GM10266 (cell line): ENCODE measurements at regions not wholly inside any gene's neighbourhood (a gene's known extent, or its start where the extent isn't known, plus 50 kb on each side); places are given as distances from the start of the nearest gene placed in this dataset.

Source experiments
- DNase-seq: peaks from one replicate; pipeline ENCODE4 v3.0.0; 2012; ENCODE audit errors: extremely low spot score
- CTCF ChIP-seq: IDR thresholded peaks from 2 replicates; pipeline ENCODE4 v1.5.1; 2012; ENCODE audit warnings: mild to moderate bottlenecking, low read depth; ENCODE audit not compliant: control insufficient read depth, insufficient read depth; ENCODE audit errors: missing control alignments

DNA sequence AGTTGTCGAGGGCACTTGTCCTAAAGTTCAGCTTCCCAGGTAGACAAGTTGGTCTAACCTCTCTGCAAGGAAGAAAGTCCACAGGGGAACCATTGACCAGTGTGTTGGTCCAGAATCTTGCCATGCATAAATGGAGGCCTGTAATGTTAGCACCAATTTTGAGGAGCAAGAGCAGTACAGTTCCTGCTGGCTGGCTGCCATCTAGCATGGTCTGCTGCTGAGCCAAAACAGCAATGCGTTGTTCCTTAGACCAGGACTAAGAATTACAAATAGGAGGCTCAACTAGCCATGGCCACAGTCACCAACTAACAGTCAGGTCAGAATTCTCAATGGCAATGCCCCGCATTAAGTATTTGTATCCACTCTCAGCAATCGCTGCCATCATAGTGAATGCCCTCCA, 72.8 kb upstream of the WIPF1 start:
- TF ChIP-seq CTCF, result no peak
- no peak for DNase-seq

GRCh38 chr2:174669336-174669735, 71.7 kb upstream of the WIPF1 start:
- no peak for DNase-seq
- no peak for TF ChIP-seq CTCF

DNA sequence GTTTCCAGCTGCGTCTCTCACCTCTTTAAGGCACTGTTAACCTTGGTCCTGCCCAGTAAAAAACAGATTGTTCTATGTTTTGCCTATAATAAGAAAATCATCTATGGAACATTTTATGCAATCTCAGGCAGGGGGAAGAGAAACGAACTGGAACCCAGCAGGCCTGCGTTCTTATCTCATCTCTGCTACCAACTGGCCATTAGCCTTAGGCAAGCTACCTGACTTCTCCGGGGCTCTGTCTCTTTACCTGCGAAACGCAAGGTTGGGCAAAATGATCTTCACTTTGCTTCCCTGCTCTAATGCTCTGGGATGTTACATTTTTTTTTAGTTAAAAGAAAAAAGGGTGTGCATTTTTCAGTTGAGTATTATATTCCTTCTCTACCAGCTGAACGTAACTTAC, 70.5 kb upstream of the WIPF1 start:
- no peak for DNase-seq
- TF ChIP-seq CTCF, result no peak

DNA sequence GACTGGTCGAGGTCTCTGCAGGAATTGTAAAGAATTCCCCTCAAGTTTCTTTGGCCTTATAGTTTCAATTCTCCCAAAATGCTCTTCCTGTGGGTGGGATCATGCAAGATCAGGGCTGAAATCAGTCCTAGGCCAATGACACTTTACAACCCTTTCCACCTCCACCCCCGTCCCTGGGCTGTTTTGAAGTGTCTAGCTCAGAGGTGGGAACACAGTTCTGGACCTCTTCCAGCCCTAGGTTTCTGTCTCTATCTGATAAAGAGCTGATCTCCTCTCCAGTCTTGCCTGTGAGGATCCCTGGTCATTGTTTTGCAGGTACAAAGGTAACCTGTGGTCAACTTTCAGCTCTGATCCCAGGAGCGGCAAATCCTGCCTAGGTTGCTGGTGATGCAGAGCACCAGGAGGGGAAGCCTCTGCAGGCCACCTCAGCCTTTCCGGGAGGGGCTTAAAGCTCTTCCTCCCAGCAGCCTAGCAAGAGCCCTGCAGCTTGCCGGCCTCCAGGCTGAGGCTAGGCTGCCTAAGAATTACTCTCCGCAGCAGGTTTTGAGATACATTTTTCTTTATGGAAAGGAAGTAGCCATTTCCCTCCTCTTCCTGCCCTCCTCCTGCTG, 69.8 kb upstream of the WIPF1 start:
- no peak for TF ChIP-seq CTCF
- DNase-seq, result no peak

DNA sequence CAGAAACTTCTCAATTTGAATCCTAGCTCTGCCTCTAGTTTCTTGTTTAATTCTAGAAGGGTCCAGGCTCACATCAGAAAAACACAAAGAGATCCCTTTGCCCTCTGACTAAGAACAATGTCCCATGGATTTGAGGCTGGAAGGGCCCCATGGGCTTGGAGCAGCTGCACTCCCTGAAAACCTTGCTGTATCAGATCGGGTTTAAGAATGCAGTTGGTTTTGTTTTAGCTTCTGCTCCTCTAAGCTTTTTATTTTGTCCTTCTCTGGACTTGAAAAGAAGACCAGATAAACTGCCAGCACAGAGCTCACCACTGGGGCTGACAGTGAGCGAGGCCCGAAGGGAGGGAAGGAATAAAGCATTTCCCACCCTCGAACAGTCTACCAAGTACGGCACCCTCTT, 69.2 kb upstream of the WIPF1 start:
- no peak for TF ChIP-seq CTCF
- no peak for DNase-seq

GRCh38 chr2:174666312-174666711, 68.7 kb upstream of the WIPF1 start:
- no peak for DNase-seq
- no peak for TF ChIP-seq CTCF

DNA sequence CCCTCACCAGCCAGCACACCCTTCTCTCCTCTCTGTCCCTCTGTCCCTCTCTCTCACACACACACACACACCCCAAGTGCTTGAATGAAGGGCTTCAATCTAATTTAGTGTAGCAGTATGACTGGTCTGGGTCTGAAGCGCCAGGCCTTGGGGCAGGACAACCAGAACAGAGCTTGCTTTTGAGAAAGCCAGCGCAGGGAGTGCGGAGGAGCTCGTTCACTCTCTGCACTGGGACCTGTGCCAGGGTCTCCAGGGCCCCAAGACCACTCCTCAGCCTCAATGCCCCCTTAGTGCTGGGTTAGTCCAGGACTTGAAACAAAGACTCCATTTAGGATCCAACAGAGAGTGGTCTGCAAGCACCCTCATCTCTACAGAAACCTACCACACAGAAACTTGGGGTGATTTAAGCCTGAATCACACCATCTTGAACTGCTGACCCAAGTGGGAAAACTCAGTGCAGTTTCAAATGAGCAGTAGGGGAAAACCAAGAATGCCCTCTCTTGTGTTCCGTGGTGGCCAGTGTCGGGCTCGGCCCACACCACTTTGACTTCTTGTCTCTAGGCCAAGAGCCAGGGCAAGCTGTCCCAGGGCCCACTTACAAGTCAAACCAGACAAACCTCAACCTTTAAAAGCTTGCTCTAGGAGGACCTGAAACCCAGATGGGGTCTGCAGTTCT, 66.6 kb upstream of the WIPF1 start:
- TF ChIP-seq CTCF, result no peak
- DNase-seq, result no peak
